ENCODE measurements at regions not wholly inside any gene's neighbourhood (a gene's known extent, or its start where the extent isn't known, plus 50 kb on each side); places are given as distances from the start of the nearest gene placed in this dataset.
A peak's percentile ranks its signal among the peaks of the same experiment; 100 is the strongest.

GRCh38 chr3:176430244-176431037 lies 766.8 kb downstream of the TBL1XR1 start:
- Histone ChIP-seq H3K36me3 (ENCODE audit: control insufficient read depth, insufficient read depth, low read length) (no peaks in the 10 kb centered on the region), H3K4me3 (ENCODE audit: low read depth, low read length) (no peak overlapping the region), H3K27me3 (ENCODE audit: control insufficient read depth, insufficient read depth, low read length) (no peaks in the 10 kb centered on the region)
- peak; percentile 42 for DNase-seq (ENCODE audit: low read depth)
- peak; percentile 54 for TF ChIP-seq CTCF (IDR thresholded peaks at IDR 0.05; ENCODE audit: insufficient read depth, low read length, severe bottlenecking)
- no peak for FAIRE-seq

- TF ChIP-seq CTCF (IDR thresholded peaks at IDR 0.05; ENCODE audit: insufficient read depth, low read length, severe bottlenecking): no peak
- Histone ChIP-seq H3K36me3 (ENCODE audit: control insufficient read depth, insufficient read depth, low read length) (no peaks in the 10 kb centered on the region), H3K4me3 (ENCODE audit: low read depth, low read length) (no peak overlapping the region), H3K27me3 (ENCODE audit: control insufficient read depth, insufficient read depth, low read length) (no peaks in the 10 kb centered on the region)
- DNase-seq (ENCODE audit: low read depth) (no peak), FAIRE-seq (no peak)
Observed at GRCh38 chr3:176428552-176428951, 768.7 kb downstream of the TBL1XR1 start.

GRCh38 chr3:176426371-176426770 lies 770.9 kb downstream of the TBL1XR1 start:
- no peak for TF ChIP-seq CTCF (IDR thresholded peaks at IDR 0.05; ENCODE audit: insufficient read depth, low read length, severe bottlenecking)
- FAIRE-seq: no peak

GRCh38 chr3:176416870-176417269 lies 780.4 kb downstream of the TBL1XR1 start:
- Histone ChIP-seq H3K36me3 (ENCODE audit: control insufficient read depth, insufficient read depth, low read length) (no peaks in the 10 kb centered on the region), H3K27me3 (ENCODE audit: control insufficient read depth, insufficient read depth, low read length) (no peaks in the 10 kb centered on the region), H3K4me3 (ENCODE audit: low read depth, low read length) (no peak overlapping the region)
- no peak for DNase-seq (ENCODE audit: low read depth)
- no peak for TF ChIP-seq CTCF (IDR thresholded peaks at IDR 0.05; ENCODE audit: insufficient read depth, low read length, severe bottlenecking)
- FAIRE-seq: no peak

More at GRCh38 chr3:176426371-176426770, 770.9 kb downstream of the TBL1XR1 start:
- Histone ChIP-seq H3K4me3 (ENCODE audit: low read depth, low read length) (no peak overlapping the region), H3K27me3 (ENCODE audit: control insufficient read depth, insufficient read depth, low read length) (no peaks in the 10 kb centered on the region), H3K36me3 (ENCODE audit: control insufficient read depth, insufficient read depth, low read length) (no peaks in the 10 kb centered on the region)
- no peak for DNase-seq (ENCODE audit: low read depth)

GRCh38 chr3:176415661-176416295 lies 781.5 kb downstream of the TBL1XR1 start:
- no peak for DNase-seq (ENCODE audit: low read depth)
- H3K36me3 ChIP-seq (ENCODE audit: control insufficient read depth, insufficient read depth, low read length): no peaks in the 10 kb centered on the region
- H3K4me3 ChIP-seq (ENCODE audit: low read depth, low read length): no peak overlapping the region
- no peak for FAIRE-seq
- no peak for TF ChIP-seq CTCF (IDR thresholded peaks at IDR 0.05; ENCODE audit: insufficient read depth, low read length, severe bottlenecking)
- H3K27me3 ChIP-seq (ENCODE audit: control insufficient read depth, insufficient read depth, low read length): no peaks in the 10 kb centered on the region

Measured in bronchial epithelial cell (primary cell).